ENCODE measurements at regions not wholly inside any gene's neighbourhood (a gene's known extent, or its start where the extent isn't known, plus 50 kb on each side); places are given as distances from the start of the nearest gene placed in this dataset.

- Histone ChIP-seq H3K4me1 (no peaks in the 10 kb centered on the region), H3K27ac (no peak overlapping the region), H3K36me3 (no peaks in the 10 kb centered on the region), H3K9me3 (no peaks in the 10 kb centered on the region), H3K27me3 (no peaks in the 10 kb centered on the region), H3K4me3 (no peak overlapping the region)
- DNase-seq = no peak
- no peak for TF ChIP-seq POLR2A (IDR thresholded peaks at IDR 0.05)
- TF ChIP-seq CTCF (IDR thresholded peaks at IDR 0.05) = no peak
Observed at GRCh38 chr12:98174428-98174809, 341.0 kb upstream of the TMPO start.

- no peak for DNase-seq
- Histone ChIP-seq H3K9me3 (no peaks in the 10 kb centered on the region), H3K4me1 (no peaks in the 10 kb centered on the region), H3K4me3 (no peak overlapping the region), H3K27me3 (no peaks in the 10 kb centered on the region), H3K27ac (no peak overlapping the region), H3K36me3 (no peaks in the 10 kb centered on the region)
- no peak for TF ChIP-seq CTCF (IDR thresholded peaks at IDR 0.05)
- TF ChIP-seq POLR2A (IDR thresholded peaks at IDR 0.05) = no peak
Observed at GRCh38 chr12:98178126-98178525, 337.3 kb upstream of the TMPO start.

GRCh38 chr12:98179151-98179550, 336.2 kb upstream of the TMPO start:
- no peak overlapping the region for H3K27ac ChIP-seq
- no peaks in the 10 kb centered on the region for H3K4me1 ChIP-seq
- no peak for DNase-seq
- no peaks in the 10 kb centered on the region for H3K36me3 ChIP-seq
- H3K4me3 ChIP-seq = no peak overlapping the region
- H3K27me3 ChIP-seq = no peaks in the 10 kb centered on the region
- no peaks in the 10 kb centered on the region for H3K9me3 ChIP-seq
- TF ChIP-seq POLR2A (IDR thresholded peaks at IDR 0.05) = no peak
- no peak for TF ChIP-seq CTCF (IDR thresholded peaks at IDR 0.05)

- Histone ChIP-seq H3K9me3 (no peaks in the 10 kb centered on the region), H3K27me3 (no peaks in the 10 kb centered on the region), H3K27ac (no peak overlapping the region), H3K4me3 (no peak overlapping the region), H3K36me3 (no peaks in the 10 kb centered on the region), H3K4me1 (no peaks in the 10 kb centered on the region)
- TF ChIP-seq CTCF (IDR thresholded peaks at IDR 0.05) = no peak
- TF ChIP-seq POLR2A (IDR thresholded peaks at IDR 0.05) = no peak
- no peak for DNase-seq
Observed at GRCh38 chr12:98180603-98181002, 334.8 kb upstream of the TMPO start.

- no peak for TF ChIP-seq CTCF (IDR thresholded peaks at IDR 0.05)
- TF ChIP-seq POLR2A (IDR thresholded peaks at IDR 0.05) = no peak
- H3K9me3 ChIP-seq = no peaks in the 10 kb centered on the region
- DNase-seq = no peak
- no peak overlapping the region for H3K4me3 ChIP-seq
- H3K27ac ChIP-seq = no peak overlapping the region
- H3K27me3 ChIP-seq = no peaks in the 10 kb centered on the region
- H3K4me1 ChIP-seq = no peaks in the 10 kb centered on the region
- H3K36me3 ChIP-seq = no peaks in the 10 kb centered on the region
Observed at GRCh38 chr12:98182821-98183220, 332.6 kb upstream of the TMPO start.

- no peaks in the 10 kb centered on the region for H3K9me3 ChIP-seq
- H3K4me3 ChIP-seq = no peak overlapping the region
- H3K27me3 ChIP-seq = no peaks in the 10 kb centered on the region
- no peak overlapping the region for H3K27ac ChIP-seq
- H3K36me3 ChIP-seq = no peaks in the 10 kb centered on the region
- no peaks in the 10 kb centered on the region for H3K4me1 ChIP-seq
- DNase-seq = no peak
- no peak for TF ChIP-seq POLR2A (IDR thresholded peaks at IDR 0.05)
- no peak for TF ChIP-seq CTCF (IDR thresholded peaks at IDR 0.05)
Observed at GRCh38 chr12:98185606-98186005, 329.8 kb upstream of the TMPO start.

Measured in Peyer's patch (tissue), 4 donors.